A549 (cell line): ENCODE measurements at regions not wholly inside any gene's neighbourhood (a gene's known extent, or its start where the extent isn't known, plus 50 kb on each side); places are given as distances from the start of the nearest gene placed in this dataset.

Experiments
- ATAC-seq, 2 experiments: fragments of 200-7000 bp in 1 of 2; fragments of >200 bp in 1 of 2; cut with Nextera tagmentation in 1 of 2; cut with Tn5 transposase in 1 of 2; 3 replicates each; pipeline versions ENCODE4 v1.8.0 to v1.9.1; 2018 to 2020; ENCODE audit warnings: mild to moderate bottlenecking in 1 of 2, moderate library complexity in 1 of 2
- CTCF ChIA-PET: fragments of 300-600 bp; sonication (Branson Sonifier 250); formaldehyde crosslinking; extraction: SDS; loops from one replicate; lab custom pipeline; 2021; ENCODE audit warnings: antibody characterized with exemption, inconsistent platforms; lab: Yijun Ruan, JAX
- POLR2A ChIA-PET: fragments of 350-600 bp; formaldehyde crosslinking; extraction: SDS; loops from one replicate; lab custom pipeline; 2021; ENCODE audit warnings: antibody characterized with exemption, inconsistent platforms; lab: Yijun Ruan, JAX
- DNase-seq, 2 experiments: peaks; one replicate each; pipeline versions ENCODE4 v3.0.0 to v3.0.0-alpha.2; 2011 to 2016; ENCODE audit warnings: low read depth in 1 of 2, low spot score in 1 of 2
- FAIRE-seq: peaks from 2 replicates; lab custom pipeline; 2011; peaks lifted over from hg19 to GRCh38; lab: Jason Lieb, UNC
- H3K27ac ChIP-seq, 2 experiments: fragments of >200 bp; sonication (Bioruptor Twin); formaldehyde crosslinking; 3 replicates each; pipeline ENCODE4 v1.5.1; 2016 to 2017
- H3K4me1 ChIP-seq: fragments of >200 bp; sonication (Bioruptor Twin); formaldehyde crosslinking; 3 replicates; pipeline ENCODE4 v1.6.1; 2016
- H3K4me2 ChIP-seq: fragments of >200 bp; sonication (Bioruptor Twin); formaldehyde crosslinking; 3 replicates; pipeline ENCODE4 v1.6.1; 2016
- H3K4me3 ChIP-seq: fragments of >200 bp; sonication (Bioruptor Twin); formaldehyde crosslinking; 3 replicates; pipeline ENCODE4 v1.5.1; 2016
- H3K9me3 ChIP-seq: fragments of >200 bp; sonication (Bioruptor Twin); formaldehyde crosslinking; 3 replicates; pipeline ENCODE4 v1.6.1; 2016
- CBX2 ChIP-seq: fragments of 200-600 bp; sonication (generic); IDR thresholded peaks from 2 replicates; pipeline ENCODE4 v1.6.1; 2016; ENCODE audit warnings: low read depth, mild to moderate bottlenecking, borderline replicate concordance
- CTCF ChIP-seq: fragments of >200 bp; sonication (Bioruptor Twin); formaldehyde crosslinking; IDR thresholded peaks from 3 replicates; pipeline ENCODE4 v1.5.1; 2016
- E2F6 ChIP-seq: IDR thresholded peaks from 2 replicates; pipeline ENCODE4 v1.6.1; 2012; ENCODE audit warnings: low read depth, borderline replicate concordance
- EHF ChIP-seq: fragments of 250-450 bp; sonication (Bioruptor Pico); IDR thresholded peaks from 2 replicates; pipeline ENCODE4 v1.5.0; 2020; ENCODE audit warnings: mild to moderate bottlenecking
- EHMT2 ChIP-seq: fragments of 200-600 bp; sonication (generic); IDR thresholded peaks from 2 replicates; pipeline ENCODE4 v1.6.1; 2016; ENCODE audit warnings: antibody characterized with exemption, low read depth, mild to moderate bottlenecking, moderate library complexity
- ELK1 ChIP-seq: fragments of 150-350 bp; IDR thresholded peaks from 2 replicates; pipeline ENCODE4 v1.6.1; 2014; ENCODE audit warnings: low read depth, mild to moderate bottlenecking, low read length
- HES2 ChIP-seq: fragments of >200 bp; sonication (Bioruptor Twin); formaldehyde crosslinking; IDR thresholded peaks from 2 replicates; pipeline ENCODE4 v1.6.1; 2016
- HEYL ChIP-seq: fragments of 250-450 bp; sonication (Bioruptor Pico); IDR thresholded peaks from 2 replicates; pipeline ENCODE4 v1.8.0; 2021; ENCODE audit warnings: mild to moderate bottlenecking, moderate library complexity
- HOXA7 ChIP-seq: fragments of 250-450 bp; sonication (Bioruptor Pico); IDR thresholded peaks from 2 replicates; pipeline ENCODE4 v1.5.0; 2020; ENCODE audit warnings: mild to moderate bottlenecking, moderate library complexity
- HOXB13 ChIP-seq: fragments of 250-450 bp; sonication (Bioruptor Pico); IDR thresholded peaks from 2 replicates; pipeline ENCODE4 v1.5.0; 2020; ENCODE audit warnings: low read depth, mild to moderate bottlenecking, moderate library complexity
- JUN ChIP-seq, 2 experiments: fragments of >200 bp; sonication (Bioruptor Twin); formaldehyde crosslinking; IDR thresholded peaks; 2 replicates in 1 of 2; 3 replicates in 1 of 2; pipeline ENCODE4 v1.6.1; 2016 to 2017
- KDM5A ChIP-seq: fragments of 200-600 bp; sonication (generic); IDR thresholded peaks from 2 replicates; pipeline ENCODE4 v1.6.1; 2016; ENCODE audit warnings: antibody characterized with exemption, mild to moderate bottlenecking
- MAFK ChIP-seq: fragments of 450-650 bp; IDR thresholded peaks from 2 replicates; pipeline ENCODE4 v1.6.1; 2014; ENCODE audit not compliant: partially characterized antibody
- MAX ChIP-seq: IDR thresholded peaks from 2 replicates; pipeline ENCODE4 v1.6.1; 2012
- MAZ ChIP-seq: fragments of 150-350 bp; IDR thresholded peaks from 2 replicates; pipeline ENCODE4 v1.6.1; 2014; ENCODE audit warnings: antibody characterized with exemption, low read depth, low read length, borderline replicate concordance
- MYC ChIP-seq: IDR thresholded peaks from 2 replicates; pipeline ENCODE4 v1.6.1; 2012; ENCODE audit warnings: mild to moderate bottlenecking, inconsistent platforms, low read length, improper control_type of control experiment, borderline replicate concordance
- NPAS2 ChIP-seq: fragments of 250-450 bp; sonication (Bioruptor Pico); IDR thresholded peaks from 2 replicates; pipeline ENCODE4 v1.8.0; 2022; ENCODE audit warnings: mild to moderate bottlenecking, moderate library complexity, borderline replicate concordance
- NR3C1 ChIP-seq: fragments of >200 bp; sonication (Bioruptor Twin); formaldehyde crosslinking; IDR thresholded peaks from 3 replicates; pipeline ENCODE4 v1.6.1; 2017
- POLR2A ChIP-seq: IDR thresholded peaks from 2 replicates; pipeline ENCODE4 v1.6.1; 2012; ENCODE audit warnings: mild to moderate bottlenecking, low read length
- RARB ChIP-seq: fragments of 250-450 bp; sonication (Bioruptor Pico); IDR thresholded peaks from 2 replicates; pipeline ENCODE4 v1.8.0; 2021; ENCODE audit warnings: mild to moderate bottlenecking, moderate library complexity
- RNF2 ChIP-seq: fragments of 200-600 bp; sonication (generic); IDR thresholded peaks from 2 replicates; pipeline ENCODE4 v1.6.1; 2016; ENCODE audit warnings: low read depth, mild to moderate bottlenecking, antibody characterized with exemption, moderate library complexity, borderline replicate concordance
- USF2 ChIP-seq: fragments of 450-650 bp; IDR thresholded peaks from 2 replicates; pipeline ENCODE4 v1.6.1; 2014; ENCODE audit warnings: antibody characterized with exemption
- ZC3H11A ChIP-seq: fragments of 450-650 bp; IDR thresholded peaks from 2 replicates; pipeline ENCODE4 v1.6.1; 2014; ENCODE audit warnings: antibody characterized with exemption, mild to moderate bottlenecking
- WGBS: methylation state at CpG from one replicate; pipeline ENCODE4 v1.1.6; 2017; ENCODE audit errors: missing lambda C conversion rate; 5-methylcytosine and 5-hydroxymethylcytosine counted together

GRCh38 chr4:125681240-125681639 is 366.5 kb downstream of the FAT4 start (continued):
- TF ChIP-seq MAFK (no peak), HES2 (no peak), CBX2 (no peak), NPAS2 (CRISPR knock-in tag) (no peak)

GRCh38 chr4:125682730-125683129 is 368.0 kb downstream of the FAT4 start:
- ChIA-PET CTCF (no interaction called here), POLR2A (no interaction called here)
- 83% methylated on average over 8 of the region's 18 CpGs for WGBS
- H3K4me2 ChIP-seq, result no peak overlapping the region
- DNase-seq, result no peak
- no peak for ATAC-seq
- FAIRE-seq, result no peak
- no peak overlapping the region for H3K27ac ChIP-seq
- no peak overlapping the region for H3K4me3 ChIP-seq
- TF ChIP-seq MAZ (no peak), ZC3H11A (no peak), E2F6 (no peak)
- H3K9me3 ChIP-seq, result no peaks in the 10 kb centered on the region
- H3K4me1 ChIP-seq, result no peaks in the 10 kb centered on the region

- ChIA-PET POLR2A (no interaction called here), CTCF (no interaction called here)
- Histone ChIP-seq H3K27ac (no peak overlapping the region), H3K9me3 (no peaks in the 10 kb centered on the region), H3K4me3 (no peak overlapping the region), H3K4me2 (no peak overlapping the region), H3K4me1 (no peaks in the 10 kb centered on the region)
- FAIRE-seq (no peak), ATAC-seq (no peak), DNase-seq (no peak)
- TF ChIP-seq RARB (CRISPR knock-in tag), result no peak
- TF ChIP-seq MAFK, result peak; percentile 60
- 86% methylated on average over 3 of the region's 3 CpGs for WGBS
Measured at GRCh38 chr4:125688841-125689240, 374.1 kb downstream of the FAT4 start.

- H3K4me2 ChIP-seq, result no peak overlapping the region
- POLR2A ChIA-PET, result no interaction called here
- ATAC-seq (no peak), DNase-seq (no peak), FAIRE-seq (no peak)
- H3K4me1 ChIP-seq, result no peaks in the 10 kb centered on the region
- no peaks in the 10 kb centered on the region for H3K9me3 ChIP-seq
- no peak overlapping the region for H3K27ac ChIP-seq
- H3K4me3 ChIP-seq, result no peak overlapping the region
- TF ChIP-seq HOXB13 (CRISPR knock-in tag) (no peak), MAFK (peak; percentile 98)
- CTCF ChIA-PET, result no interaction called here
Measured at GRCh38 chr4:125689805-125690204, 375.1 kb downstream of the FAT4 start.

GRCh38 chr4:125693228-125693627 is 378.5 kb downstream of the FAT4 start:
- Histone ChIP-seq H3K4me1 (no peaks in the 10 kb centered on the region), H3K27ac (no peak overlapping the region), H3K4me2 (no peak overlapping the region), H3K4me3 (no peak overlapping the region), H3K9me3 (no peaks in the 10 kb centered on the region)
- FAIRE-seq, result no peak
- no peak for DNase-seq
- ChIA-PET POLR2A (no interaction called here), CTCF (no interaction called here)
- ATAC-seq, result no peak
- TF ChIP-seq NR3C1 (no peak), KDM5A (no peak), MAX (no peak), HOXB13 (CRISPR knock-in tag) (no peak), USF2 (no peak)

GRCh38 chr4:125702406-125702805 is 387.7 kb downstream of the FAT4 start:
- ChIA-PET POLR2A (no interaction called here), CTCF (no interaction called here)
- no peaks in the 10 kb centered on the region for H3K9me3 ChIP-seq
- FAIRE-seq (no peak), ATAC-seq (no peak), DNase-seq (no peak)
- no peak overlapping the region for H3K4me2 ChIP-seq
- 0 out of 3 replicates have a peak, but pooled peaks cover 3% of the 10 kb centered on the region for H3K4me1 ChIP-seq
- no peak overlapping the region for H3K27ac ChIP-seq
- H3K4me3 ChIP-seq, result no peak overlapping the region
- no peak for TF ChIP-seq HOXA7 (CRISPR knock-in tag)
- TF ChIP-seq ELK1, result no peak
- no peak for TF ChIP-seq CTCF
- no peak for TF ChIP-seq RNF2
- TF ChIP-seq POLR2A, result no peak
- TF ChIP-seq ZC3H11A, result no peak
- TF ChIP-seq EHMT2, result no peak
- TF ChIP-seq JUN (IDR thresholded peaks at IDR 0.05), result no peak
- TF ChIP-seq MYC, result no peak
- no peak for TF ChIP-seq EHF (CRISPR knock-in tag)
- no peak for TF ChIP-seq HES2
- TF ChIP-seq HEYL, result no peak
